GM23338 (cell line): ENCODE measurements at regions not wholly inside any gene's neighbourhood (a gene's known extent, or its start where the extent isn't known, plus 50 kb on each side); places are given as distances from the start of the nearest gene placed in this dataset.
A peak's percentile ranks its signal among the peaks of the same experiment; 100 is the strongest.

Experiments
- ATAC-seq: fragments of 200-7000 bp; cut with Tn5 transposase; 3 replicates; pipeline ENCODE4 v1.9.1; 2020
- DNase-seq: peaks from one replicate; pipeline ENCODE4 v3.0.0-alpha.2; 2015; ENCODE audit warnings: low spot score
- H2AFZ ChIP-seq: fragments of 200-600 bp; sonication (generic); 2 replicates; pipeline ENCODE4 v1.8.0; 2016; ENCODE audit warnings: antibody characterized with exemption, mild to moderate bottlenecking, moderate library complexity
- H3F3A ChIP-seq: fragments of 200-600 bp; sonication (generic); replicated peaks from 2 replicates; pipeline ENCODE4 v1.8.0; 2017; ENCODE audit warnings: antibody characterized with exemption, mixed run types, low read depth
- H3K27ac ChIP-seq: fragments of 200-600 bp; sonication (generic); 2 replicates; pipeline ENCODE4 v1.6.1; 2016; ENCODE audit warnings: low read depth
- H3K27me3 ChIP-seq: fragments of 200-600 bp; sonication (generic); 2 replicates; pipeline ENCODE4 v1.8.0; 2016; ENCODE audit warnings: mild to moderate bottlenecking, mixed run types, moderate library complexity; ENCODE audit not compliant: insufficient read depth
- H3K36me3 ChIP-seq: fragments of 200-600 bp; sonication (generic); 2 replicates; pipeline ENCODE4 v1.8.0; 2016; ENCODE audit warnings: mild to moderate bottlenecking; ENCODE audit not compliant: insufficient read depth
- H3K4me1 ChIP-seq: fragments of 200-600 bp; sonication (generic); 2 replicates; pipeline ENCODE4 v1.8.0; 2016; ENCODE audit warnings: mild to moderate bottlenecking, moderate library complexity; ENCODE audit not compliant: insufficient read depth
- H3K4me2 ChIP-seq: fragments of 200-600 bp; sonication (generic); 2 replicates; pipeline ENCODE4 v1.7.1; 2017; ENCODE audit warnings: mixed run types
- H3K4me3 ChIP-seq: fragments of 200-600 bp; sonication (generic); 2 replicates; pipeline ENCODE4 v1.6.1; 2016; ENCODE audit warnings: mixed run types
- H3K79me2 ChIP-seq: fragments of 200-600 bp; sonication (generic); replicated peaks from 2 replicates; pipeline ENCODE4 v1.8.0; 2017; ENCODE audit warnings: mild to moderate bottlenecking; ENCODE audit not compliant: insufficient read depth
- H3K9me2 ChIP-seq: fragments of 200-600 bp; sonication (generic); 2 replicates; pipeline ENCODE4 v1.8.0; 2017; ENCODE audit not compliant: insufficient read depth
- H4K20me1 ChIP-seq: fragments of 200-600 bp; sonication (generic); replicated peaks from 2 replicates; pipeline ENCODE4 v1.8.0; 2017; ENCODE audit warnings: mild to moderate bottlenecking; ENCODE audit not compliant: insufficient read depth
- H3K27ac Mint-ChIP-seq: 2 replicates; pipeline ENCODE4 v1.8.0; 2020; ENCODE audit warnings: inconsistent platforms, mild to moderate bottlenecking, moderate library complexity, mixed read lengths
- H3K27me3 Mint-ChIP-seq: 3 replicates; pipeline ENCODE4 v1.8.0; 2022; ENCODE audit warnings: low read depth, mild to moderate bottlenecking, moderate library complexity, mixed read lengths, inconsistent platforms; ENCODE audit not compliant: insufficient read depth, poor library complexity
- H3K36me3 Mint-ChIP-seq: 3 replicates; pipeline ENCODE4 v1.8.0; 2021; ENCODE audit warnings: low read depth, mild to moderate bottlenecking, inconsistent platforms, moderate library complexity, mixed read lengths
- H3K4me1 Mint-ChIP-seq: 3 replicates; pipeline ENCODE4 v1.8.0; 2020; ENCODE audit warnings: mild to moderate bottlenecking, inconsistent platforms, mixed read lengths
- H3K4me3 Mint-ChIP-seq: 3 replicates; pipeline ENCODE4 v1.8.0; 2021; ENCODE audit warnings: moderate library complexity, mild to moderate bottlenecking, inconsistent platforms, mixed read lengths
- H3K9me3 Mint-ChIP-seq: 3 replicates; pipeline ENCODE4 v1.8.0; 2020; ENCODE audit warnings: moderate library complexity, mild to moderate bottlenecking, inconsistent platforms, mixed read lengths
- CREB1 ChIP-seq: fragments of 250-450 bp; sonication (Bioruptor Pico); IDR thresholded peaks from 2 replicates; pipeline ENCODE4 v1.5.0; 2020; ENCODE audit warnings: low read depth, mild to moderate bottlenecking, moderate library complexity
- EZH2 ChIP-seq: fragments of 200-600 bp; sonication (generic); IDR thresholded peaks from one replicate; pipeline ENCODE4 v1.8.0; 2017; ENCODE audit warnings: antibody characterized with exemption, mild to moderate bottlenecking, low read depth; ENCODE audit not compliant: unreplicated experiment
- EZH2phosphoT487 ChIP-seq: fragments of 200-600 bp; sonication (generic); IDR thresholded peaks from one replicate; pipeline ENCODE4 v1.8.1; 2018; ENCODE audit warnings: antibody characterized with exemption; ENCODE audit not compliant: unreplicated experiment
- JUNB ChIP-seq: IDR thresholded peaks from one replicate; pipeline ENCODE4 v1.6.1; 2016; ENCODE audit warnings: antibody characterized with exemption; ENCODE audit not compliant: unreplicated experiment
- NANOG ChIP-seq: IDR thresholded peaks from 2 replicates; pipeline ENCODE4 v1.6.1; 2016; ENCODE audit warnings: antibody characterized with exemption, borderline replicate concordance
- POLR2AphosphoS5 ChIP-seq: IDR thresholded peaks from 2 replicates; pipeline ENCODE4 v1.6.1; 2016; ENCODE audit warnings: antibody characterized with exemption, low read depth
- STAT1 ChIP-seq: IDR thresholded peaks from one replicate; pipeline ENCODE4 v1.6.1; 2016; ENCODE audit warnings: antibody characterized with exemption; ENCODE audit not compliant: unreplicated experiment
- ZNF114 ChIP-seq: fragments of 250-450 bp; sonication (Bioruptor Pico); IDR thresholded peaks from 2 replicates; pipeline ENCODE4 v1.5.0; 2020; ENCODE audit warnings: mild to moderate bottlenecking, moderate library complexity
- ZNF331 ChIP-seq: fragments of 250-450 bp; sonication (Bioruptor Pico); IDR thresholded peaks from 2 replicates; pipeline ENCODE4 v1.5.0; 2020; ENCODE audit warnings: low read depth, mild to moderate bottlenecking, moderate library complexity
- TF ChIP-seq, protein P1 (sequence below), 2 experiments: fragments of 200-600 bp in 1 of 2; sonication (generic) in 1 of 2; conservative IDR thresholded peaks; 2 replicates each; pipeline versions ENCODE4 v1.5.1 to v1.6.1; 2016 to 2017; ENCODE audit warnings: antibody characterized with exemption in 2 of 2, low read depth in 2 of 2, mild to moderate bottlenecking in 2 of 2, moderate library complexity in 1 of 2
- TF ChIP-seq, protein P2 (sequence below): fragments of 250-450 bp; sonication (Bioruptor Pico); IDR thresholded peaks from 2 replicates; pipeline ENCODE4 v1.5.0; 2020; ENCODE audit warnings: mild to moderate bottlenecking, moderate library complexity
- TF ChIP-seq, protein P3 (sequence below): IDR thresholded peaks from one replicate; pipeline ENCODE4 v1.6.1; 2018; ENCODE audit warnings: antibody characterized with exemption; ENCODE audit not compliant: unreplicated experiment
- TF ChIP-seq, protein P4 (sequence below): IDR thresholded peaks from 2 replicates; pipeline ENCODE4 v1.6.1; 2016; ENCODE audit warnings: antibody characterized with exemption

DNA sequence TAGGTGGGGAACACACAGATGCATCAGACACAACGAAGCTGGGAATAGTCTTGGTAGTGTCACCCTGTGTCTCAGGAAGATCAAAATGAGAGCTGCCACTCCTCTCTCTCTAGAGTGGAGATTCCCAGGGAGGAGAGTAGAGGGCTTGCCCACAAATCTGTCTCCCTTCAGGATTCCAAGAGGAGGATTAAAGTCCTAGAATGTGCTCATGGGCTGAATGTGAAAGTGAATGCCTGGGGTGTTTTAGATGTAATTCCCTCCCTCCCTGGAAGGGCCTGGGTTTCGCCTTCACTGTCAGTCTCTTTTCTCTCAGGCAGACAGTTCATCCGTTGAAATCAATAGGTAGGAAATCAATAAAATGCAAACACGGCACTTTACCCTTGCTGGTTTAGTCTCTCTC, 282.6 kb upstream of the PPARGC1A start:
- no peak overlapping the region for H3K4me3 Mint-ChIP-seq
- Histone ChIP-seq H3K79me2 (no peaks in the 10 kb centered on the region), H3K27ac (no peak overlapping the region), H3K4me1 (no peaks in the 10 kb centered on the region), H3K36me3 (no peaks in the 10 kb centered on the region), H2AFZ (0 out of 2 replicates have a peak overlapping the region, but pooled peaks have one; percentile 18), H4K20me1 (no peaks in the 10 kb centered on the region), H3F3A (no peaks in the 10 kb centered on the region), H3K9me2 (0 out of 2 replicates have a peak, but pooled peaks cover 4% of the 10 kb centered on the region), H3K27me3 (no peaks in the 10 kb centered on the region), H3K4me2 (no peak overlapping the region), H3K4me3 (no peak overlapping the region)
- no peaks in the 10 kb centered on the region; the same call in 2 of the 3 replicates for H3K36me3 Mint-ChIP-seq
- TF ChIP-seq, protein P1, sequence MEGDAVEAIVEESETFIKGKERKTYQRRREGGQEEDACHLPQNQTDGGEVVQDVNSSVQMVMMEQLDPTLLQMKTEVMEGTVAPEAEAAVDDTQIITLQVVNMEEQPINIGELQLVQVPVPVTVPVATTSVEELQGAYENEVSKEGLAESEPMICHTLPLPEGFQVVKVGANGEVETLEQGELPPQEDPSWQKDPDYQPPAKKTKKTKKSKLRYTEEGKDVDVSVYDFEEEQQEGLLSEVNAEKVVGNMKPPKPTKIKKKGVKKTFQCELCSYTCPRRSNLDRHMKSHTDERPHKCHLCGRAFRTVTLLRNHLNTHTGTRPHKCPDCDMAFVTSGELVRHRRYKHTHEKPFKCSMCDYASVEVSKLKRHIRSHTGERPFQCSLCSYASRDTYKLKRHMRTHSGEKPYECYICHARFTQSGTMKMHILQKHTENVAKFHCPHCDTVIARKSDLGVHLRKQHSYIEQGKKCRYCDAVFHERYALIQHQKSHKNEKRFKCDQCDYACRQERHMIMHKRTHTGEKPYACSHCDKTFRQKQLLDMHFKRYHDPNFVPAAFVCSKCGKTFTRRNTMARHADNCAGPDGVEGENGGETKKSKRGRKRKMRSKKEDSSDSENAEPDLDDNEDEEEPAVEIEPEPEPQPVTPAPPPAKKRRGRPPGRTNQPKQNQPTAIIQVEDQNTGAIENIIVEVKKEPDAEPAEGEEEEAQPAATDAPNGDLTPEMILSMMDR (conservative IDR thresholded peaks at IDR 0.05; ENCODE audit: low read depth in 2 of 2) = no peak
- TF ChIP-seq JUNB (no peak), CREB1 (CRISPR knock-in tag) (no peak), ZNF331 (CRISPR knock-in tag) (no peak), STAT1 (no peak), ZNF114 (CRISPR knock-in tag) (no peak), EZH2phosphoT487 (no peak), EZH2 (no peak), POLR2AphosphoS5 (no peak), NANOG (no peak)
- TF ChIP-seq, protein P2, sequence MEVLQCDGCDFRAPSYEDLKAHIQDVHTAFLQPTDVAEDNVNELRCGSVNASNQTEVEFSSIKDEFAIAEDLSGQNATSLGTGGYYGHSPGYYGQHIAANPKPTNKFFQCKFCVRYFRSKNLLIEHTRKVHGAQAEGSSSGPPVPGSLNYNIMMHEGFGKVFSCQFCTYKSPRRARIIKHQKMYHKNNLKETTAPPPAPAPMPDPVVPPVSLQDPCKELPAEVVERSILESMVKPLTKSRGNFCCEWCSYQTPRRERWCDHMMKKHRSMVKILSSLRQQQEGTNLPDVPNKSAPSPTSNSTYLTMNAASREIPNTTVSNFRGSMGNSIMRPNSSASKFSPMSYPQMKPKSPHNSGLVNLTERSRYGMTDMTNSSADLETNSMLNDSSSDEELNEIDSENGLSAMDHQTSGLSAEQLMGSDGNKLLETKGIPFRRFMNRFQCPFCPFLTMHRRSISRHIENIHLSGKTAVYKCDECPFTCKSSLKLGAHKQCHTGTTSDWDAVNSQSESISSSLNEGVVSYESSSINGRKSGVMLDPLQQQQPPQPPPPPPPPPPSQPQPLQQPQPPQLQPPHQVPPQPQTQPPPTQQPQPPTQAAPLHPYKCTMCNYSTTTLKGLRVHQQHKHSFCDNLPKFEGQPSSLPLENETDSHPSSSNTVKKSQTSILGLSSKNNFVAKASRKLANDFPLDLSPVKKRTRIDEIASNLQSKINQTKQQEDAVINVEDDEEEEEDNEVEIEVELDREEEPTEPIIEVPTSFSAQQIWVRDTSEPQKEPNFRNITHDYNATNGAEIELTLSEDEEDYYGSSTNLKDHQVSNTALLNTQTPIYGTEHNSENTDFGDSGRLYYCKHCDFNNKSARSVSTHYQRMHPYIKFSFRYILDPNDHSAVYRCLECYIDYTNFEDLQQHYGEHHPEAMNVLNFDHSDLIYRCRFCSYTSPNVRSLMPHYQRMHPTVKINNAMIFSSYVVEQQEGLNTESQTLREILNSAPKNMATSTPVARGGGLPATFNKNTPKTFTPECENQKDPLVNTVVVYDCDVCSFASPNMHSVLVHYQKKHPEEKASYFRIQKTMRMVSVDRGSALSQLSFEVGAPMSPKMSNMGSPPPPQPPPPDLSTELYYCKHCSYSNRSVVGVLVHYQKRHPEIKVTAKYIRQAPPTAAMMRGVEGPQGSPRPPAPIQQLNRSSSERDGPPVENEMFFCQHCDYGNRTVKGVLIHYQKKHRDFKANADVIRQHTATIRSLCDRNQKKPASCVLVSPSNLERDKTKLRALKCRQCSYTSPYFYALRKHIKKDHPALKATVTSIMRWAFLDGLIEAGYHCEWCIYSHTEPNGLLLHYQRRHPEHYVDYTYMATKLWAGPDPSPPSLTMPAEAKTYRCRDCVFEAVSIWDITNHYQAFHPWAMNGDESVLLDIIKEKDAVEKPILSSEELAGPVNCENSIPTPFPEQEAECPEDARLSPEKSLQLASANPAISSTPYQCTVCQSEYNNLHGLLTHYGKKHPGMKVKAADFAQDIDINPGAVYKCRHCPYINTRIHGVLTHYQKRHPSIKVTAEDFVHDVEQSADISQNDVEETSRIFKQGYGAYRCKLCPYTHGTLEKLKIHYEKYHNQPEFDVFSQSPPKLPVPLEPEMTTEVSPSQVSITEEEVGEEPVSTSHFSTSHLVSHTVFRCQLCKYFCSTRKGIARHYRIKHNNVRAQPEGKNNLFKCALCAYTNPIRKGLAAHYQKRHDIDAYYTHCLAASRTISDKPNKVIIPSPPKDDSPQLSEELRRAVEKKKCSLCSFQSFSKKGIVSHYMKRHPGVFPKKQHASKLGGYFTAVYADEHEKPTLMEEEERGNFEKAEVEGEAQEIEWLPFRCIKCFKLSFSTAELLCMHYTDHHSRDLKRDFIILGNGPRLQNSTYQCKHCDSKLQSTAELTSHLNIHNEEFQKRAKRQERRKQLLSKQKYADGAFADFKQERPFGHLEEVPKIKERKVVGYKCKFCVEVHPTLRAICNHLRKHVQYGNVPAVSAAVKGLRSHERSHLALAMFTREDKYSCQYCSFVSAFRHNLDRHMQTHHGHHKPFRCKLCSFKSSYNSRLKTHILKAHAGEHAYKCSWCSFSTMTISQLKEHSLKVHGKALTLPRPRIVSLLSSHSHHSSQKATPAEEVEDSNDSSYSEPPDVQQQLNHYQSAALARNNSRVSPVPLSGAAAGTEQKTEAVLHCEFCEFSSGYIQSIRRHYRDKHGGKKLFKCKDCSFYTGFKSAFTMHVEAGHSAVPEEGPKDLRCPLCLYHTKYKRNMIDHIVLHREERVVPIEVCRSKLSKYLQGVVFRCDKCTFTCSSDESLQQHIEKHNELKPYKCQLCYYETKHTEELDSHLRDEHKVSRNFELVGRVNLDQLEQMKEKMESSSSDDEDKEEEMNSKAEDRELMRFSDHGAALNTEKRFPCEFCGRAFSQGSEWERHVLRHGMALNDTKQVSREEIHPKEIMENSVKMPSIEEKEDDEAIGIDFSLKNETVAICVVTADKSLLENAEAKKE (CRISPR knock-in tag) = no peak
- TF ChIP-seq, protein P3, sequence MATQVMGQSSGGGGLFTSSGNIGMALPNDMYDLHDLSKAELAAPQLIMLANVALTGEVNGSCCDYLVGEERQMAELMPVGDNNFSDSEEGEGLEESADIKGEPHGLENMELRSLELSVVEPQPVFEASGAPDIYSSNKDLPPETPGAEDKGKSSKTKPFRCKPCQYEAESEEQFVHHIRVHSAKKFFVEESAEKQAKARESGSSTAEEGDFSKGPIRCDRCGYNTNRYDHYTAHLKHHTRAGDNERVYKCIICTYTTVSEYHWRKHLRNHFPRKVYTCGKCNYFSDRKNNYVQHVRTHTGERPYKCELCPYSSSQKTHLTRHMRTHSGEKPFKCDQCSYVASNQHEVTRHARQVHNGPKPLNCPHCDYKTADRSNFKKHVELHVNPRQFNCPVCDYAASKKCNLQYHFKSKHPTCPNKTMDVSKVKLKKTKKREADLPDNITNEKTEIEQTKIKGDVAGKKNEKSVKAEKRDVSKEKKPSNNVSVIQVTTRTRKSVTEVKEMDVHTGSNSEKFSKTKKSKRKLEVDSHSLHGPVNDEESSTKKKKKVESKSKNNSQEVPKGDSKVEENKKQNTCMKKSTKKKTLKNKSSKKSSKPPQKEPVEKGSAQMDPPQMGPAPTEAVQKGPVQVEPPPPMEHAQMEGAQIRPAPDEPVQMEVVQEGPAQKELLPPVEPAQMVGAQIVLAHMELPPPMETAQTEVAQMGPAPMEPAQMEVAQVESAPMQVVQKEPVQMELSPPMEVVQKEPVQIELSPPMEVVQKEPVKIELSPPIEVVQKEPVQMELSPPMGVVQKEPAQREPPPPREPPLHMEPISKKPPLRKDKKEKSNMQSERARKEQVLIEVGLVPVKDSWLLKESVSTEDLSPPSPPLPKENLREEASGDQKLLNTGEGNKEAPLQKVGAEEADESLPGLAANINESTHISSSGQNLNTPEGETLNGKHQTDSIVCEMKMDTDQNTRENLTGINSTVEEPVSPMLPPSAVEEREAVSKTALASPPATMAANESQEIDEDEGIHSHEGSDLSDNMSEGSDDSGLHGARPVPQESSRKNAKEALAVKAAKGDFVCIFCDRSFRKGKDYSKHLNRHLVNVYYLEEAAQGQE = no peak
- TF ChIP-seq, protein P4, sequence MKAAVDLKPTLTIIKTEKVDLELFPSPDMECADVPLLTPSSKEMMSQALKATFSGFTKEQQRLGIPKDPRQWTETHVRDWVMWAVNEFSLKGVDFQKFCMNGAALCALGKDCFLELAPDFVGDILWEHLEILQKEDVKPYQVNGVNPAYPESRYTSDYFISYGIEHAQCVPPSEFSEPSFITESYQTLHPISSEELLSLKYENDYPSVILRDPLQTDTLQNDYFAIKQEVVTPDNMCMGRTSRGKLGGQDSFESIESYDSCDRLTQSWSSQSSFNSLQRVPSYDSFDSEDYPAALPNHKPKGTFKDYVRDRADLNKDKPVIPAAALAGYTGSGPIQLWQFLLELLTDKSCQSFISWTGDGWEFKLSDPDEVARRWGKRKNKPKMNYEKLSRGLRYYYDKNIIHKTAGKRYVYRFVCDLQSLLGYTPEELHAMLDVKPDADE = no peak
- no peak for DNase-seq
- no peak overlapping the region for H3K27ac Mint-ChIP-seq
- ATAC-seq = peak; percentile 23; the same call in 1 of the 3 replicates
- H3K9me3 Mint-ChIP-seq = no peaks in the 10 kb centered on the region
- no peaks in the 10 kb centered on the region for H3K27me3 Mint-ChIP-seq
- peaks cover 13% of the 10 kb centered on the region for H3K4me1 Mint-ChIP-seq
